ENCODE measurements at regions not wholly inside any gene's neighbourhood (a gene's known extent, or its start where the extent isn't known, plus 50 kb on each side); places are given as distances from the start of the nearest gene placed in this dataset.

- DNase-seq (no peak), ATAC-seq (no peak)
- Histone ChIP-seq H3K4me3 (no peak overlapping the region), H3K27me3 (no peaks in the 10 kb centered on the region), H3K4me1 (no peaks in the 10 kb centered on the region), H3K9me3 (no peaks in the 10 kb centered on the region), H3K27ac (no peak overlapping the region), H3K36me3 (no peaks in the 10 kb centered on the region)
- intact Hi-C loops (cut with DNase I), result no loop called here
- 60% methylated on average over 3 of the region's 3 CpGs for WGBS (ENCODE audit: insufficient coverage, low coverage, low lambda C conversion rate, missing lambda C conversion rate)
- TF ChIP-seq POLR2A (IDR thresholded peaks at IDR 0.05), result no peak
- TF ChIP-seq, protein P1, sequence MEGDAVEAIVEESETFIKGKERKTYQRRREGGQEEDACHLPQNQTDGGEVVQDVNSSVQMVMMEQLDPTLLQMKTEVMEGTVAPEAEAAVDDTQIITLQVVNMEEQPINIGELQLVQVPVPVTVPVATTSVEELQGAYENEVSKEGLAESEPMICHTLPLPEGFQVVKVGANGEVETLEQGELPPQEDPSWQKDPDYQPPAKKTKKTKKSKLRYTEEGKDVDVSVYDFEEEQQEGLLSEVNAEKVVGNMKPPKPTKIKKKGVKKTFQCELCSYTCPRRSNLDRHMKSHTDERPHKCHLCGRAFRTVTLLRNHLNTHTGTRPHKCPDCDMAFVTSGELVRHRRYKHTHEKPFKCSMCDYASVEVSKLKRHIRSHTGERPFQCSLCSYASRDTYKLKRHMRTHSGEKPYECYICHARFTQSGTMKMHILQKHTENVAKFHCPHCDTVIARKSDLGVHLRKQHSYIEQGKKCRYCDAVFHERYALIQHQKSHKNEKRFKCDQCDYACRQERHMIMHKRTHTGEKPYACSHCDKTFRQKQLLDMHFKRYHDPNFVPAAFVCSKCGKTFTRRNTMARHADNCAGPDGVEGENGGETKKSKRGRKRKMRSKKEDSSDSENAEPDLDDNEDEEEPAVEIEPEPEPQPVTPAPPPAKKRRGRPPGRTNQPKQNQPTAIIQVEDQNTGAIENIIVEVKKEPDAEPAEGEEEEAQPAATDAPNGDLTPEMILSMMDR (IDR thresholded peaks at IDR 0.05), result no peak
These were observed 73.6 kb upstream of the IGFBP5 start for GRCh38 chr2:216768908-216769411.

DNA sequence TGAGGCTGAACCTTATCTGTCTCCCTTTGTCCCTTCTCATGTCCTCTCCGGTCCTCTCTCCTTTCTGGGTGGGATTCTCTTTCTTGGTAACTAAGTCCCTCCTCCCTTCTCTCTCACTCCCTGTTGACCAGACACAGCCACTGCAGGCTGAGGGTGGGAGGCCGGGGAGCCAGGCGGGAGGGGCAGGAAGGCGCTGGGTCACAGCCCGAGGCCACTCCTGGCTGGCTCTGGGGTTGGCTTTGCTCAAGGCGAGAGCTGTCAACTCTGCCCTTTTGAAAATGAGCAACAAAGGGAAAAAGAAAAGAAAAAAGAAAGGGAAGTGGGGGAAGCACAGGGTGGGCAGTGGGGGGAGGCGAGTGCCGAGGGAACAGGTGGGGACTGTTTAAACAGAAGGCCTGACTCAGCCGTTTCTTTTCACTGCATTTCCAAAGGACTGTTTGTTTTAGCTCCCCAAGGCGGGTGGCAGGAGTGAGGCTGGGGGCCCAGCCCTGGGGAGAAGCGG lies 70.5 kb upstream of the IGFBP5 start:
- H3K27me3 ChIP-seq, result no peaks in the 10 kb centered on the region
- 13% methylated on average over 9 of the region's 11 CpGs for WGBS (ENCODE audit: insufficient coverage, low coverage, low lambda C conversion rate, missing lambda C conversion rate)
- H3K4me1 ChIP-seq, result no peaks in the 10 kb centered on the region
- H3K27ac ChIP-seq, result no peak overlapping the region
- intact Hi-C loops (cut with DNase I), result no loop called here
- no peak overlapping the region for H3K4me3 ChIP-seq
- DNase-seq (no peak), ATAC-seq (peak in 2 of 4 donors; percentile 32 to 43)
- no peaks in the 10 kb centered on the region for H3K9me3 ChIP-seq
- TF ChIP-seq, protein P1 (IDR thresholded peaks at IDR 0.05), result no peak
- no peak for TF ChIP-seq POLR2A (IDR thresholded peaks at IDR 0.05)
- H3K36me3 ChIP-seq, result no peaks in the 10 kb centered on the region

DNA sequence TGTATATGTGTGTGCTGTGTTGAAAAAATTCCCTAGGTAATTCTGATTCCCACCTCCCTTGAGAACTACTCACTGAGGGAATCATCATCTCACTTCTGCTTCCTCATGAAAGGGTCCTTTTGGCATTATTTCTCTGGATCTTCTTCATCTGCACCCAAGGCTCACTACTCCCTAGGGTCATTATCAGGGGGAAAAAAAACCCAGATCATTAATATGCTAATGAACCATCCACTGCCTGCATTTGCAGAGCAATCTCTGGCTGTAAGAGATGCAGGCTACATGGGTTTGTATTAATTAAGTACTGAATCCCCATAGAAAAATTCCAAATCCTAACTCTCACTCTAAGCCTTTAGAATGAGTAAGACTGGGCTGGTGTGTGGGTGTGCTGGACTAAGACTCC lies 68.0 kb upstream of the IGFBP5 start:
- DNase-seq (no peak), ATAC-seq (no peak)
- Histone ChIP-seq H3K4me1 (no peaks in the 10 kb centered on the region), H3K4me3 (no peak overlapping the region), H3K36me3 (no peaks in the 10 kb centered on the region), H3K27ac (no peak overlapping the region), H3K9me3 (no peaks in the 10 kb centered on the region), H3K27me3 (no peaks in the 10 kb centered on the region)
- no peak for TF ChIP-seq POLR2A (IDR thresholded peaks at IDR 0.05)
- TF ChIP-seq, protein P1 (IDR thresholded peaks at IDR 0.05), result no peak
- intact Hi-C loops (cut with DNase I), result no loop called here

DNA sequence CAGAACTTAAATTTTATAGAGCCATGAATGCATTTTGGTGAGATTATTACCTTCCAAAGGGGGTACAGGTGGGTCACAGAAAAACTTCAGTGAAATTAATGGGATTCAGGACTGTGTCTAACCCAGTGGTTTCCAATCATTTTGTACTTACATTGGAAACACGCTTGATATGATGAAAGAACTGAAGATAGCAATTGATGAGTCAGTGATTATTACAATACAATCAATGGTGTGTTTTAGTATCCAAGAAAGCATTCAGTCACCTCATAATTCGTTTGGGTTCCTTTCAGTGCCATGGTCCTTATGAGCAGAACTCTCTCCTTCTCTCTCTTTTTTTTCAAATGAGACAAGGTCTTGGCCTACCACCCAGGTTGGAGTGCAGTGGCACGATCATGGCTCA lies 66.5 kb upstream of the IGFBP5 start:
- H3K4me1 ChIP-seq, result no peaks in the 10 kb centered on the region
- H3K36me3 ChIP-seq, result no peaks in the 10 kb centered on the region
- no peaks in the 10 kb centered on the region for H3K27me3 ChIP-seq
- WGBS (ENCODE audit: insufficient coverage, low coverage, low lambda C conversion rate, missing lambda C conversion rate), result 85% methylated on average over 3 of the region's 3 CpGs
- no peak overlapping the region for H3K4me3 ChIP-seq
- DNase-seq (no peak), ATAC-seq (no peak)
- TF ChIP-seq, protein P1 (IDR thresholded peaks at IDR 0.05), result no peak
- TF ChIP-seq POLR2A (IDR thresholded peaks at IDR 0.05), result no peak
- H3K27ac ChIP-seq, result no peak overlapping the region
- H3K9me3 ChIP-seq, result no peaks in the 10 kb centered on the region
- intact Hi-C loops (cut with DNase I), result no loop called here

DNA sequence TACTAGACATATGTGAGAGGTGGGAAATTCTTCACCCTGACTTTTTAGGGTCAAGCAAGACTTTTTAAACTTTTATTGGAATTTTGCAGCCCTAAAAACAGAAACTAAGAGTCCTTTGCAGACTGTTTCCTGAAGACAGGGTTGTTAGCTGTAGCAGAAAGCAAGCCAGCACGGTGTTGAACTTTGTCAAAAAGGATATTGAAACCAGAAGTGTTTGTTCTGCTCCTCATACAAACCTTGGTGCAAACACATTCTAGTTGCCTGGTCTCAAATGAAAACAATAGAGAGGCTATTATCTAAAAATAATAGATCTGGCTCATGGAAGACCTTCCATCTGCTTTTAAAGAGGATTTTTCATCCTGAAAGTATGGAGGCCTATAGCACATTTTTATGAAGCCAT lies 65.8 kb upstream of the IGFBP5 start:
- 0% methylated on average over 1 of the region's 1 CpG for WGBS (ENCODE audit: insufficient coverage, low coverage, low lambda C conversion rate, missing lambda C conversion rate)
- intact Hi-C loops (cut with DNase I), result no loop called here
- Histone ChIP-seq H3K36me3 (no peaks in the 10 kb centered on the region), H3K9me3 (no peaks in the 10 kb centered on the region), H3K27me3 (no peaks in the 10 kb centered on the region), H3K4me1 (no peaks in the 10 kb centered on the region), H3K27ac (no peak overlapping the region), H3K4me3 (no peak overlapping the region)
- ATAC-seq (peak in 2 of 4 donors; percentile 52 to 61), DNase-seq (no peak)
- TF ChIP-seq, protein P1 (IDR thresholded peaks at IDR 0.05), result no peak
- TF ChIP-seq POLR2A (IDR thresholded peaks at IDR 0.05), result no peak

Measured in right lobe of liver (tissue), 6 donors.